ENCODE measurements at regions not wholly inside any gene's neighbourhood (a gene's known extent, or its start where the extent isn't known, plus 50 kb on each side); places are given as distances from the start of the nearest gene placed in this dataset.
"Not testable (repeated sequence)": the region's sequence is repeated elsewhere in the genome, so short reads cannot be mapped to it uniquely, and the experiment has no call there.

DNA sequence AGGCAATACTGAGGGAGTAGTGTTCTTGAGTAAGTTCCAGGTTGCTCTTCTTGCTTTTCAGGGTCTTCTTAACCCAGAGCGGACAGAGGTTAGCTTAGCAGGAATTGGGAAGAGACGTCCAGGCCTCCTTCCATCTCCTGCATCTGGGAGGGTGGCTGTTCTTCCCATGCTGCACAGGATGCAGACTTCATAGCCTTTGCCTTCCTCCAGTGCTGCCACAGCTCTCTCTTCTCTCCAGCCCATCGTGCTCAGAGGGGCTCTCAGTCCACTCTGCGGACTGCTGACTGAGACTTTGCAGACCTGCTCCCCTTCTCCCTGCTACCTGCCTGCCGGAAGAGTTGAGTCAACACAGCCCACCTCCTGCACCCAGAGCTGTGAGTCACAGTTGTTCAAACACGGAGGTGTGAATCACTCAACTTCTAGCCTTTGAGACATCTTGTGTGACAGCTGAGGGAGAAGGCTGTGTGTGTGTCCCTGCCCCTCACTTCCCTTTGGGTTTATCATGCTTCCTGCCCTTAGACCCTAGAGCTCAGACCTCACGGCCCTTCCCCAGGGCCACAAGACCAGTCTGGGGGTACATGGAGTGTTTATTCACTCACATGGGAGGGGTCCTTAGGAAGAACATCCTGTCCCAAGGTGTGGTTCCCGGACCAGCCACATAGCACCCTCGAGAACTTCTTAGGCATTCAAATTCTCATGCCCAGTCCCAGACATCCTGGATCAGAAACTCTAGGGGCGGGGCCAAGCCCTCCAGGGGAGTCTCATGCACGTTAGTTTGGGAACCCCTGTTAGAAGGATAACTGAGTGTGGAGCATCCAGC, 158.3 kb upstream of the CACNA1E start:
- no peak overlapping the region for H3K27ac Mint-ChIP-seq
- intact Hi-C loops (cut with micrococcal nuclease) = no loop called here
- H3K9me3 Mint-ChIP-seq = no peaks in the 10 kb centered on the region
- H3K36me3 Mint-ChIP-seq (ENCODE audit: low read depth) = no peaks in the 10 kb centered on the region
- peaks cover 29% of the 10 kb centered on the region for H3K27me3 Mint-ChIP-seq
- H3K4me3 Mint-ChIP-seq = no peak overlapping the region
- H3K4me1 Mint-ChIP-seq (ENCODE audit: low read depth) = no peaks in the 10 kb centered on the region

GRCh38 chr1:181325765-181326164, 157.6 kb upstream of the CACNA1E start:
- H3K36me3 Mint-ChIP-seq (ENCODE audit: low read depth); intact Hi-C loops (cut with micrococcal nuclease); H3K4me1 Mint-ChIP-seq (ENCODE audit: low read depth); H3K9me3 Mint-ChIP-seq; H3K4me3 Mint-ChIP-seq; H3K27ac Mint-ChIP-seq: not testable (repeated sequence)
- peaks cover 24% of the 10 kb centered on the region for H3K27me3 Mint-ChIP-seq

- intact Hi-C loops (cut with micrococcal nuclease) = no loop called here
- no peaks in the 10 kb centered on the region for H3K9me3 Mint-ChIP-seq
- no peak overlapping the region for H3K4me3 Mint-ChIP-seq
- H3K27me3 Mint-ChIP-seq = peaks cover 22% of the 10 kb centered on the region
- no peaks in the 10 kb centered on the region for H3K36me3 Mint-ChIP-seq (ENCODE audit: low read depth)
- H3K27ac Mint-ChIP-seq = no peak overlapping the region
- H3K4me1 Mint-ChIP-seq (ENCODE audit: low read depth) = no peaks in the 10 kb centered on the region
Observed at GRCh38 chr1:181326348-181326747, 157.0 kb upstream of the CACNA1E start.

GRCh38 chr1:181327796-181328195, 155.5 kb upstream of the CACNA1E start:
- H3K9me3 Mint-ChIP-seq = no peaks in the 10 kb centered on the region
- H3K36me3 Mint-ChIP-seq (ENCODE audit: low read depth) = no peaks in the 10 kb centered on the region
- intact Hi-C loops (cut with micrococcal nuclease) = no loop called here

GRCh38 chr1:181334724-181335123, 148.6 kb upstream of the CACNA1E start:
- peaks cover 10% of the 10 kb centered on the region for H3K9me3 Mint-ChIP-seq
- no peaks in the 10 kb centered on the region for H3K27me3 Mint-ChIP-seq
- intact Hi-C loops (cut with micrococcal nuclease) = no loop called here
- no peaks in the 10 kb centered on the region for H3K36me3 Mint-ChIP-seq (ENCODE audit: low read depth)
- H3K4me3 Mint-ChIP-seq = no peak overlapping the region
- no peaks in the 10 kb centered on the region for H3K4me1 Mint-ChIP-seq (ENCODE audit: low read depth)
- no peak overlapping the region for H3K27ac Mint-ChIP-seq

More at GRCh38 chr1:181327796-181328195, 155.5 kb upstream of the CACNA1E start:
- H3K4me1 Mint-ChIP-seq (ENCODE audit: low read depth) = no peaks in the 10 kb centered on the region
- peaks cover 19% of the 10 kb centered on the region for H3K27me3 Mint-ChIP-seq
- no peak overlapping the region for H3K4me3 Mint-ChIP-seq
- H3K27ac Mint-ChIP-seq = no peak overlapping the region

GRCh38 chr1:181335631-181336030, 147.7 kb upstream of the CACNA1E start:
- Mint-ChIP-seq H3K4me3 (no peak overlapping the region), H3K4me1 (ENCODE audit: low read depth) (no peaks in the 10 kb centered on the region), H3K36me3 (ENCODE audit: low read depth) (no peaks in the 10 kb centered on the region), H3K27me3 (no peaks in the 10 kb centered on the region), H3K27ac (no peak overlapping the region), H3K9me3 (peaks cover 10% of the 10 kb centered on the region)
- intact Hi-C loops (cut with micrococcal nuclease) = no loop called here

- H3K9me3 Mint-ChIP-seq = peaks cover 10% of the 10 kb centered on the region
- intact Hi-C loops (cut with micrococcal nuclease) = no loop called here
- H3K27me3 Mint-ChIP-seq = peaks cover 5% of the 10 kb centered on the region
Observed at GRCh38 chr1:181341026-181341632, 142.2 kb upstream of the CACNA1E start.

GRCh38 chr1:181344091-181344490, 139.2 kb upstream of the CACNA1E start:
- Mint-ChIP-seq H3K27me3 (peaks cover 5% of the 10 kb centered on the region), H3K4me3 (no peak overlapping the region)
- intact Hi-C loops (cut with micrococcal nuclease) = no loop called here

More at GRCh38 chr1:181341026-181341632, 142.2 kb upstream of the CACNA1E start:
- Mint-ChIP-seq H3K27ac (no peak overlapping the region), H3K4me3 (no peak overlapping the region), H3K36me3 (ENCODE audit: low read depth) (no peaks in the 10 kb centered on the region), H3K4me1 (ENCODE audit: low read depth) (no peaks in the 10 kb centered on the region)

DNA sequence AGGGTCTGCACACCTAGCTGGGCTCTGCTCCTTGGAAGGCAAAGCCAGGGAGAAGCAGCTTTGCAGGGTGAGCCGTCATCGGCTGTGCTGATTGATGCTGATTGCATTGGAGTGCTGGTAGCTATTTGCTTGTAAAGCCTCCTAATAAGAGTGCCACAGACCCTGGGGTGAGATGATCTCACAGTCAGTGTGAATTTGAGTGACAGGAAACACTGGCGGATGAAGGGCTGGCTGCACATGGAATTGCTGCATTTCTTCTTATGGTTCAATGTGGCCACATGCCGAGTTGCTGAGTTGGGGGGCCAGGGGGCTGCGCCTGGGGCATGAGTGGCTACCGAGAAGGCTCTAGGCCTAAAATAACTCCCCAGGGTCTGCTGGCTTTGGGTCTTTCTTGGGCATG, 138.2 kb upstream of the CACNA1E start:
- Mint-ChIP-seq H3K36me3 (ENCODE audit: low read depth) (no peaks in the 10 kb centered on the region), H3K4me1 (ENCODE audit: low read depth) (no peaks in the 10 kb centered on the region), H3K27me3 (peaks cover 5% of the 10 kb centered on the region), H3K9me3 (no peaks in the 10 kb centered on the region), H3K27ac (no peak overlapping the region), H3K4me3 (no peak overlapping the region)
- intact Hi-C loops (cut with micrococcal nuclease) = no loop called here

More at GRCh38 chr1:181344091-181344490, 139.2 kb upstream of the CACNA1E start:
- H3K9me3 Mint-ChIP-seq = no peaks in the 10 kb centered on the region
- no peak overlapping the region for H3K27ac Mint-ChIP-seq
- H3K36me3 Mint-ChIP-seq (ENCODE audit: low read depth) = no peaks in the 10 kb centered on the region
- H3K4me1 Mint-ChIP-seq (ENCODE audit: low read depth) = no peaks in the 10 kb centered on the region

- peaks cover 1% of the 10 kb centered on the region for H3K27me3 Mint-ChIP-seq
- intact Hi-C loops (cut with micrococcal nuclease) = no loop called here
- H3K9me3 Mint-ChIP-seq = no peaks in the 10 kb centered on the region
- no peaks in the 10 kb centered on the region for H3K36me3 Mint-ChIP-seq (ENCODE audit: low read depth)
- H3K4me1 Mint-ChIP-seq (ENCODE audit: low read depth) = no peaks in the 10 kb centered on the region
- no peak overlapping the region for H3K4me3 Mint-ChIP-seq
- H3K27ac Mint-ChIP-seq = no peak overlapping the region
Observed at GRCh38 chr1:181347495-181348390, 135.6 kb upstream of the CACNA1E start.

- no peak overlapping the region for H3K27ac Mint-ChIP-seq
- intact Hi-C loops (cut with micrococcal nuclease) = no loop called here
Observed at GRCh38 chr1:181349512-181349911, 133.8 kb upstream of the CACNA1E start.

DNA sequence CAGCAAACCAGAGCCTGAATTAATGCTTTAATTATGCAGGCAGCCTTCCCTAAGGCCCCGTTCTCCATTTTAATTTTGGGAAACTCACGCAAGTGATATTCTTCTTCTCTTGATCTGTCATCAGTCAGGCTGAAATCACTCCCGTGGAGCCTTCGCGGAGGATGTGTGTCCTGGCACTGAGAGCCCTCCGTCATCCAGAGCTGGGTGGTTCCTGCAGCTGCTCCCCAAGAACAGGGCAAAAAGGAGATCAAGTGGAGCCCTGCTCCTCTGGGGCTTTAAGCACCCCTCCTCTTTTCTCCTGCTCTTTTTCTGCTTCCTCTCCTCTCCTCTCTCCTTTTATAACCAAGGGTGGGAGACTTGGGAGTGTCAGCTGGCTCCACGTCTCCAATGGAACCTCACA, 133.2 kb upstream of the CACNA1E start:
- no peaks in the 10 kb centered on the region for H3K4me1 Mint-ChIP-seq (ENCODE audit: low read depth)
- no peaks in the 10 kb centered on the region for H3K9me3 Mint-ChIP-seq
- intact Hi-C loops (cut with micrococcal nuclease) = no loop called here
- no peak overlapping the region for H3K27ac Mint-ChIP-seq
- no peaks in the 10 kb centered on the region for H3K27me3 Mint-ChIP-seq
- H3K36me3 Mint-ChIP-seq (ENCODE audit: low read depth) = no peaks in the 10 kb centered on the region
- no peak overlapping the region for H3K4me3 Mint-ChIP-seq

More at GRCh38 chr1:181349512-181349911, 133.8 kb upstream of the CACNA1E start:
- H3K9me3 Mint-ChIP-seq = no peaks in the 10 kb centered on the region
- H3K36me3 Mint-ChIP-seq (ENCODE audit: low read depth) = no peaks in the 10 kb centered on the region
- H3K27me3 Mint-ChIP-seq = no peaks in the 10 kb centered on the region
- H3K4me3 Mint-ChIP-seq = no peak overlapping the region
- H3K4me1 Mint-ChIP-seq (ENCODE audit: low read depth) = no peaks in the 10 kb centered on the region

- Mint-ChIP-seq H3K27me3 (no peaks in the 10 kb centered on the region), H3K27ac (no peak overlapping the region), H3K4me3 (no peak overlapping the region), H3K9me3 (no peaks in the 10 kb centered on the region), H3K36me3 (ENCODE audit: low read depth) (no peaks in the 10 kb centered on the region), H3K4me1 (ENCODE audit: low read depth) (peaks cover under 1% of the 10 kb centered on the region)
- intact Hi-C loops (cut with micrococcal nuclease) = no loop called here
Observed at GRCh38 chr1:181351740-181352139, 131.6 kb upstream of the CACNA1E start.

GRCh38 chr1:181352695-181353094, 130.6 kb upstream of the CACNA1E start:
- Mint-ChIP-seq H3K27ac (no peak overlapping the region), H3K4me1 (ENCODE audit: low read depth) (peaks cover 6% of the 10 kb centered on the region), H3K9me3 (no peaks in the 10 kb centered on the region), H3K4me3 (no peak overlapping the region), H3K36me3 (ENCODE audit: low read depth) (no peaks in the 10 kb centered on the region), H3K27me3 (peaks cover 4% of the 10 kb centered on the region)
- intact Hi-C loops (cut with micrococcal nuclease) = no loop called here
